Retinal pigment epithelial cell (primary cell): ENCODE measurements at regions not wholly inside any gene's neighbourhood (a gene's known extent, or its start where the extent isn't known, plus 50 kb on each side); places are given as distances from the start of the nearest gene placed in this dataset.

Experiments used
- DNase-seq: peaks from one replicate; pipeline ENCODE4 v3.0.0-alpha.2; 2010; ENCODE audit warnings: low read depth
- H3K4me3 ChIP-seq: 2 replicates; pipeline ENCODE4 v1.5.1; 2011; ENCODE audit warnings: mild to moderate bottlenecking, low read length, control low read depth, moderate library complexity
- CTCF ChIP-seq: conservative IDR thresholded peaks from 2 replicates; pipeline ENCODE4 v1.5.1; 2011; ENCODE audit warnings: low read depth, low read length, control low read depth, inconsistent platforms

GRCh38 chr1:177705839-177706238 is 264.0 kb downstream of the SEC16B start:
- no peak for TF ChIP-seq CTCF
- no peak for DNase-seq
- H3K4me3 ChIP-seq, result no peak overlapping the region

- no peak overlapping the region for H3K4me3 ChIP-seq
- no peak for TF ChIP-seq CTCF
These were observed 265.9 kb downstream of the SEC16B start for GRCh38 chr1:177703888-177704446.

GRCh38 chr1:177701654-177702353 is 268.1 kb downstream of the SEC16B start:
- DNase-seq, result no peak
- H3K4me3 ChIP-seq, result no peak overlapping the region
- TF ChIP-seq CTCF, result no peak

More at GRCh38 chr1:177703888-177704446, 265.9 kb downstream of the SEC16B start:
- no peak for DNase-seq

- H3K4me3 ChIP-seq, result no peak overlapping the region
- DNase-seq, result no peak
- no peak for TF ChIP-seq CTCF
These were observed 269.0 kb downstream of the SEC16B start for GRCh38 chr1:177700856-177701255.

- DNase-seq, result peak; percentile 64
- no peak for TF ChIP-seq CTCF
- H3K4me3 ChIP-seq, result no peak overlapping the region
These were observed 278.9 kb downstream of the SEC16B start for GRCh38 chr1:177690996-177691395.

GRCh38 chr1:177687544-177687943 is 282.3 kb downstream of the SEC16B start:
- no peak overlapping the region for H3K4me3 ChIP-seq
- no peak for TF ChIP-seq CTCF
- DNase-seq, result no peak

- DNase-seq, result no peak
- no peak for TF ChIP-seq CTCF
- no peak overlapping the region for H3K4me3 ChIP-seq
These were observed 282.9 kb downstream of the SEC16B start for GRCh38 chr1:177686933-177687332.
